ENCODE measurements at regions not wholly inside any gene's neighbourhood (a gene's known extent, or its start where the extent isn't known, plus 50 kb on each side); places are given as distances from the start of the nearest gene placed in this dataset.

GRCh38 chr15:35834216-35834830 is 288.4 kb upstream of the DPH6 start (continued):
- no peak for TF ChIP-seq SUZ12 (IDR thresholded peaks at IDR 0.05; ENCODE audit: unreplicated experiment)
- TF ChIP-seq MTA2 (IDR thresholded peaks at IDR 0.05; ENCODE audit: low read depth) = no peak
- no peak for TF ChIP-seq TCF3 (IDR thresholded peaks at IDR 0.05; ENCODE audit: borderline replicate concordance, insufficient read depth, low read depth, low read length)
- TF ChIP-seq RB1 (IDR thresholded peaks at IDR 0.05; ENCODE audit: borderline replicate concordance) = no peak
- TF ChIP-seq, protein P1, sequence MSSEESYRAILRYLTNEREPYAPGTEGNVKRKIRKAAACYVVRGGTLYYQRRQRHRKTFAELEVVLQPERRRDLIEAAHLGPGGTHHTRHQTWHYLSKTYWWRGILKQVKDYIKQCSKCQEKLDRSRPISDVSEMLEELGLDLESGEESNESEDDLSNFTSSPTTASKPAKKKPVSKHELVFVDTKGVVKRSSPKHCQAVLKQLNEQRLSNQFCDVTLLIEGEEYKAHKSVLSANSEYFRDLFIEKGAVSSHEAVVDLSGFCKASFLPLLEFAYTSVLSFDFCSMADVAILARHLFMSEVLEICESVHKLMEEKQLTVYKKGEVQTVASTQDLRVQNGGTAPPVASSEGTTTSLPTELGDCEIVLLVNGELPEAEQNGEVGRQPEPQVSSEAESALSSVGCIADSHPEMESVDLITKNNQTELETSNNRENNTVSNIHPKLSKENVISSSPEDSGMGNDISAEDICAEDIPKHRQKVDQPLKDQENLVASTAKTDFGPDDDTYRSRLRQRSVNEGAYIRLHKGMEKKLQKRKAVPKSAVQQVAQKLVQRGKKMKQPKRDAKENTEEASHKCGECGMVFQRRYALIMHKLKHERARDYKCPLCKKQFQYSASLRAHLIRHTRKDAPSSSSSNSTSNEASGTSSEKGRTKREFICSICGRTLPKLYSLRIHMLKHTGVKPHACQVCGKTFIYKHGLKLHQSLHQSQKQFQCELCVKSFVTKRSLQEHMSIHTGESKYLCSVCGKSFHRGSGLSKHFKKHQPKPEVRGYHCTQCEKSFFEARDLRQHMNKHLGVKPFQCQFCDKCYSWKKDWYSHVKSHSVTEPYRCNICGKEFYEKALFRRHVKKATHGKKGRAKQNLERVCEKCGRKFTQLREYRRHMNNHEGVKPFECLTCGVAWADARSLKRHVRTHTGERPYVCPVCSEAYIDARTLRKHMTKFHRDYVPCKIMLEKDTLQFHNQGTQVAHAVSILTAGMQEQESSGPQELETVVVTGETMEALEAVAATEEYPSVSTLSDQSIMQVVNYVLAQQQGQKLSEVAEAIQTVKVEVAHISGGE (CRISPR knock-in tag; IDR thresholded peaks at IDR 0.05) = no peak
- TF ChIP-seq POLR2A (IDR thresholded peaks at IDR 0.05; ENCODE audit: low read depth, low read length) = no peak
- no peak for TF ChIP-seq MYC (IDR thresholded peaks at IDR 0.05; ENCODE audit: insufficient read depth, insufficient read length, insufficient replicate concordance, low read length, severe bottlenecking)
- no peak for TF ChIP-seq RELA (IDR thresholded peaks at IDR 0.05; ENCODE audit: borderline replicate concordance, partially characterized antibody)
- TF ChIP-seq ZBTB4 (CRISPR knock-in tag; IDR thresholded peaks at IDR 0.05) = no peak
- no peak for TF ChIP-seq TBL1XR1 (IDR thresholded peaks at IDR 0.05; ENCODE audit: low read depth, low read length)
- TF ChIP-seq NRF1 (conservative IDR thresholded peaks at IDR 0.05; ENCODE audit: low read depth, low read length) = no peak
- no peak for TF ChIP-seq ELK1 (IDR thresholded peaks at IDR 0.05; ENCODE audit: low read depth, low read length)
- TF ChIP-seq MXI1 (IDR thresholded peaks at IDR 0.05; ENCODE audit: low read depth, low read length) = no peak

All from GM12878 (cell line).